Liver (tissue), 8 donors: ENCODE measurements at regions not wholly inside any gene's neighbourhood (a gene's known extent, or its start where the extent isn't known, plus 50 kb on each side); places are given as distances from the start of the nearest gene placed in this dataset.

Source experiments
- DNase-seq: peaks from one replicate; pipeline ENCODE4 v3.0.0-alpha.2; 2017; ENCODE audit warnings: low spot score
- H3K27ac ChIP-seq, 2 donors: one replicate each; pipeline ENCODE4 v1.7.0; 2013; ENCODE audit warnings: inconsistent platforms in 2 of 2, low read length in 2 of 2, control low read depth in 1 of 2, low read depth in 1 of 2, mild to moderate bottlenecking in 1 of 2
- H3K27me3 ChIP-seq, 4 donors: one replicate each; pipeline versions ENCODE4 v1.6.1 to v1.7.0; 2013; ENCODE audit warnings: low read length in 3 of 4, inconsistent platforms in 1 of 4, mild to moderate bottlenecking in 1 of 4, moderate library complexity in 1 of 4; ENCODE audit not compliant: control insufficient read depth in 4 of 4, insufficient read depth in 4 of 4
- H3K36me3 ChIP-seq, 4 donors: one replicate each; pipeline versions ENCODE4 v1.6.1 to v1.7.0; 2013; ENCODE audit warnings: low read length in 3 of 4, mild to moderate bottlenecking in 3 of 4, low read depth in 1 of 4, moderate library complexity in 1 of 4; ENCODE audit not compliant: control insufficient read depth in 4 of 4, insufficient read depth in 3 of 4
- H3K4me1 ChIP-seq, 4 donors: one replicate each; pipeline versions ENCODE4 v1.6.1 to v1.7.0; 2013; ENCODE audit warnings: low read length in 3 of 4, mild to moderate bottlenecking in 3 of 4, moderate library complexity in 1 of 4; ENCODE audit not compliant: control insufficient read depth in 4 of 4, insufficient read depth in 4 of 4
- H3K4me3 ChIP-seq, 3 donors: one replicate each; pipeline versions ENCODE4 v1.6.1 to v1.7.0; 2013; ENCODE audit warnings: low read length in 3 of 3, control low read depth in 1 of 3, low read depth in 1 of 3, mild to moderate bottlenecking in 1 of 3
- H3K9ac ChIP-seq, 2 donors: one replicate each; pipeline ENCODE4 v1.7.0; 2013; ENCODE audit warnings: low read length in 2 of 2, mild to moderate bottlenecking in 2 of 2, moderate library complexity in 2 of 2, control low read depth in 1 of 2, low read depth in 1 of 2
- H3K9me3 ChIP-seq, 4 donors: one replicate each; pipeline versions ENCODE4 v1.6.1 to v1.7.0; 2013; ENCODE audit warnings: low read length in 3 of 4; ENCODE audit not compliant: control insufficient read depth in 4 of 4
- EGR1 ChIP-seq, 2 donors: IDR thresholded peaks; 2 replicates each; pipeline ENCODE4 v1.6.1; 2016 to 2018; ENCODE audit warnings: antibody characterized with exemption in 2 of 2, low read depth in 2 of 2
- FOXA1 ChIP-seq: IDR thresholded peaks from 2 replicates; pipeline ENCODE4 v1.6.1; 2016; ENCODE audit warnings: antibody characterized with exemption
- FOXA2 ChIP-seq: IDR thresholded peaks from 2 replicates; pipeline ENCODE4 v1.6.1; 2016; ENCODE audit warnings: antibody characterized with exemption
- GABPA ChIP-seq, 2 donors: IDR thresholded peaks in 1 of 2; conservative IDR thresholded peaks in 1 of 2; 2 replicates each; pipeline ENCODE4 v1.6.1; 2016; ENCODE audit warnings: antibody characterized with exemption in 2 of 2, mild to moderate bottlenecking in 1 of 2, moderate library complexity in 1 of 2
- HNF4A ChIP-seq, 2 donors: conservative IDR thresholded peaks; 2 replicates each; pipeline ENCODE4 v1.6.1; 2016; ENCODE audit warnings: antibody characterized with exemption in 2 of 2, mild to moderate bottlenecking in 2 of 2
- HNF4G ChIP-seq: IDR thresholded peaks from 2 replicates; pipeline ENCODE4 v1.6.1; 2016; ENCODE audit warnings: antibody characterized with exemption
- JUND ChIP-seq, 2 donors: IDR thresholded peaks; 2 replicates each; pipeline ENCODE4 v1.6.1; 2016; ENCODE audit warnings: antibody characterized with exemption in 2 of 2
- MAX ChIP-seq: IDR thresholded peaks from 2 replicates; pipeline ENCODE4 v1.6.1; 2016; ENCODE audit warnings: antibody characterized with exemption
- NR2F2 ChIP-seq: IDR thresholded peaks from 2 replicates; pipeline ENCODE4 v1.6.1; 2016; ENCODE audit warnings: antibody characterized with exemption
- RAD21 ChIP-seq, 2 donors: IDR thresholded peaks; 2 replicates each; pipeline ENCODE4 v1.6.1; 2016; ENCODE audit warnings: antibody characterized with exemption in 2 of 2, mild to moderate bottlenecking in 2 of 2
- REST ChIP-seq: IDR thresholded peaks from 2 replicates; pipeline ENCODE4 v1.6.1; 2016; ENCODE audit warnings: antibody characterized with exemption, mild to moderate bottlenecking
- RXRA ChIP-seq, 2 donors: IDR thresholded peaks; 2 replicates each; pipeline ENCODE4 v1.6.1; 2017 to 2018; ENCODE audit warnings: antibody characterized with exemption in 2 of 2, mild to moderate bottlenecking in 1 of 2
- SP1 ChIP-seq: IDR thresholded peaks from 2 replicates; pipeline ENCODE4 v1.6.1; 2018; ENCODE audit warnings: antibody characterized with exemption, mild to moderate bottlenecking
- TAF1 ChIP-seq: conservative IDR thresholded peaks from 2 replicates; pipeline ENCODE4 v1.6.1; 2016; ENCODE audit warnings: antibody characterized with exemption, mild to moderate bottlenecking
- YY1 ChIP-seq: IDR thresholded peaks from 2 replicates; pipeline ENCODE4 v1.6.1; 2016; ENCODE audit warnings: antibody characterized with exemption, mild to moderate bottlenecking
- ZBTB33 ChIP-seq: IDR thresholded peaks from 2 replicates; pipeline ENCODE4 v1.6.1; 2016; ENCODE audit warnings: antibody characterized with exemption
- WGBS: extraction: QIAGEN DNeasy Blood & Tissue Kit; methylation state at CpG from one replicate; pipeline ENCODE4 v1.1.7; 2013; 5-methylcytosine and 5-hydroxymethylcytosine counted together
- TF ChIP-seq, protein P1 (sequence below): fragments of 150-350 bp; IDR thresholded peaks from 2 replicates; pipeline ENCODE4 v1.5.1; 2017; ENCODE audit warnings: improper control_type of control experiment, low read depth, low read length; ENCODE audit not compliant: missing input control
- donor health status: healthy.
- donor health status: healthy.
- donor health status: healthy.
- donor health status: healthy.
- donor health status: healthy.

GRCh38 chr2:55985406-55985805 is 61.8 kb upstream of the EFEMP1 start:
- Histone ChIP-seq H3K27me3 (no peaks in the 10 kb centered on the region), H3K9ac (no peak overlapping the region), H3K27ac (no peak overlapping the region), H3K36me3 (no peaks in the 10 kb centered on the region), H3K4me3 (no peak overlapping the region), H3K4me1 (no peaks in the 10 kb centered on the region), H3K9me3 (no peaks in the 10 kb centered on the region)
- DNase-seq, result no peak
- WGBS, result 71% methylated on average over 1 of the region's 1 CpG
- TF ChIP-seq YY1 (no peak), FOXA2 (no peak), FOXA1 (no peak), HNF4G (no peak), RXRA (IDR thresholded peaks at IDR 0.05) (no peak), JUND (IDR thresholded peaks at IDR 0.05) (no peak), NR2F2 (no peak), MAX (no peak), HNF4A (conservative IDR thresholded peaks at IDR 0.05) (no peak), REST (no peak), SP1 (no peak), GABPA (IDR thresholded peaks at IDR 0.05 in 1 of 2, conservative IDR thresholded peaks at IDR 0.05 in 1 of 2) (no peak), ZBTB33 (no peak), EGR1 (IDR thresholded peaks at IDR 0.05; ENCODE audit: low read depth in 2 of 2) (no peak), TAF1 (no peak)
- TF ChIP-seq, protein P1, sequence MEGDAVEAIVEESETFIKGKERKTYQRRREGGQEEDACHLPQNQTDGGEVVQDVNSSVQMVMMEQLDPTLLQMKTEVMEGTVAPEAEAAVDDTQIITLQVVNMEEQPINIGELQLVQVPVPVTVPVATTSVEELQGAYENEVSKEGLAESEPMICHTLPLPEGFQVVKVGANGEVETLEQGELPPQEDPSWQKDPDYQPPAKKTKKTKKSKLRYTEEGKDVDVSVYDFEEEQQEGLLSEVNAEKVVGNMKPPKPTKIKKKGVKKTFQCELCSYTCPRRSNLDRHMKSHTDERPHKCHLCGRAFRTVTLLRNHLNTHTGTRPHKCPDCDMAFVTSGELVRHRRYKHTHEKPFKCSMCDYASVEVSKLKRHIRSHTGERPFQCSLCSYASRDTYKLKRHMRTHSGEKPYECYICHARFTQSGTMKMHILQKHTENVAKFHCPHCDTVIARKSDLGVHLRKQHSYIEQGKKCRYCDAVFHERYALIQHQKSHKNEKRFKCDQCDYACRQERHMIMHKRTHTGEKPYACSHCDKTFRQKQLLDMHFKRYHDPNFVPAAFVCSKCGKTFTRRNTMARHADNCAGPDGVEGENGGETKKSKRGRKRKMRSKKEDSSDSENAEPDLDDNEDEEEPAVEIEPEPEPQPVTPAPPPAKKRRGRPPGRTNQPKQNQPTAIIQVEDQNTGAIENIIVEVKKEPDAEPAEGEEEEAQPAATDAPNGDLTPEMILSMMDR, result no peak

DNA sequence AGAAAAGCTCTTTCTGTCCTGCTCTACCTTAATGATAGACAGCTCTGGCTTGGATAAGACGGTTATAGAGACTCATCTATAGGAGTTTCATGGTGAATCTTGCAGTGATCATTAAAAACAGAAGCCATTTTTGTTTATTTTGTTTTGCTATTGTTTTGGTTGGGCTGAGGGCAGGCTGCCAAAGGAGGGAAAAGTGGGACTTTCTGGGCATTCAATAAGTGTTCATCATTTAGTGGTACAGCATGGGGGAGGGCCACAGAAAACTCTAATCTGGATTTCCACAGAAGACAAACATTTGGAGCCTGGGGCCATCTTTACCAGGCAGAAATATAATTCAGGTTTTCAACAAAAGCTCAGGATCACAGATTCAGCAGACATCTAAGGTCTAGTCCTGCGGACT is 62.4 kb upstream of the EFEMP1 start:
- Histone ChIP-seq H3K27ac (no peak overlapping the region), H3K36me3 (no peaks in the 10 kb centered on the region), H3K4me3 (no peak overlapping the region), H3K27me3 (no peaks in the 10 kb centered on the region), H3K9me3 (no peaks in the 10 kb centered on the region), H3K4me1 (no peaks in the 10 kb centered on the region), H3K9ac (no peak overlapping the region)
- 84% methylated on average over 2 of the region's 2 CpGs for WGBS
- TF ChIP-seq EGR1 (IDR thresholded peaks at IDR 0.05; ENCODE audit: low read depth in 2 of 2), result no peak
- no peak for TF ChIP-seq NR2F2
- TF ChIP-seq GABPA (IDR thresholded peaks at IDR 0.05 in 1 of 2, conservative IDR thresholded peaks at IDR 0.05 in 1 of 2), result no peak
- no peak for TF ChIP-seq RAD21 (IDR thresholded peaks at IDR 0.05)
- no peak for TF ChIP-seq HNF4A (conservative IDR thresholded peaks at IDR 0.05)
- TF ChIP-seq FOXA1, result no peak
- no peak for TF ChIP-seq SP1
- DNase-seq, result no peak
